Panc1 (cell line): ENCODE measurements at regions not wholly inside any gene's neighbourhood (a gene's known extent, or its start where the extent isn't known, plus 50 kb on each side); places are given as distances from the start of the nearest gene placed in this dataset.

Source experiments
- ATAC-seq: fragments of 200-7000 bp; cut with Tn5 transposase; 2 replicates; pipeline ENCODE4 v1.9.1; 2020; ENCODE audit warnings: mild to moderate bottlenecking, moderate library complexity
- BruUV-seq: library from RNA; stranded (reverse); fragments of 400-500 nt; replicated peaks from 2 replicates; lab custom pipeline; 2021; lab: Mats Ljungman, UMichigan
- CTCF ChIA-PET: fragments of 300-600 bp; sonication (Branson Sonifier 250); formaldehyde crosslinking; loops from one replicate; lab custom pipeline; 2022; ENCODE audit warnings: antibody characterized with exemption; lab: Charles Lee
- POLR2A ChIA-PET: fragments of 300-600 bp; sonication (Branson Sonifier 250); formaldehyde crosslinking; loops from one replicate; lab custom pipeline; 2022; ENCODE audit warnings: antibody characterized with exemption; lab: Charles Lee
- DNase-seq: peaks from one replicate; pipeline ENCODE4 v3.0.0-alpha.2; 2010; ENCODE audit warnings: low read depth, low spot score
- H3K27ac ChIP-seq: 2 replicates; pipeline ENCODE4 v1.5.1; 2011; ENCODE audit warnings: mild to moderate bottlenecking, low read length, inconsistent platforms
- H3K27me3 ChIP-seq: fragments of 200-500 bp; sonication (Bioruptor generic); 2 replicates; pipeline ENCODE4 v1.6.0; 2014; ENCODE audit warnings: low read length, inconsistent platforms; ENCODE audit not compliant: control insufficient read depth, insufficient read depth
- H3K36me3 ChIP-seq: fragments of 200-500 bp; sonication (Bioruptor generic); 2 replicates; pipeline ENCODE4 v1.5.1; 2014; ENCODE audit warnings: inconsistent platforms, mild to moderate bottlenecking, low read length, moderate library complexity; ENCODE audit not compliant: control insufficient read depth, insufficient read depth
- H3K4me1 ChIP-seq: 2 replicates; pipeline ENCODE4 v1.5.1; 2011; ENCODE audit warnings: inconsistent platforms, mild to moderate bottlenecking, low read length, moderate library complexity; ENCODE audit not compliant: control insufficient read depth, insufficient read depth
- H3K4me3 ChIP-seq, 2 experiments: 2 replicates each; pipeline ENCODE4 v1.5.1; 2011 to 2012; ENCODE audit warnings: low read depth in 2 of 2, low read length in 2 of 2, mild to moderate bottlenecking in 2 of 2, inconsistent platforms in 1 of 2, moderate library complexity in 1 of 2
- H3K9me3 ChIP-seq: fragments of 200-500 bp; sonication (Bioruptor generic); 2 replicates; pipeline ENCODE4 v1.5.1; 2014; ENCODE audit warnings: low read depth, mild to moderate bottlenecking, inconsistent platforms, low read length, moderate library complexity; ENCODE audit not compliant: control insufficient read depth, insufficient read depth
- CTCF ChIP-seq: fragments of 450-650 bp; IDR thresholded peaks from 2 replicates; pipeline ENCODE4 v1.5.1; 2017; ENCODE audit warnings: mild to moderate bottlenecking
- POLR2AphosphoS5 ChIP-seq: IDR thresholded peaks from 2 replicates; pipeline ENCODE4 v1.6.1; 2012; ENCODE audit warnings: mild to moderate bottlenecking, low read depth, low read length, moderate library complexity
- REST ChIP-seq, 2 experiments: IDR thresholded peaks; 2 replicates each; pipeline ENCODE4 v1.6.1; 2011 to 2012; ENCODE audit warnings: low read depth in 2 of 2, control low read depth in 1 of 2, low read length in 1 of 2, mild to moderate bottlenecking in 1 of 2, moderate library complexity in 1 of 2; ENCODE audit not compliant: insufficient read depth in 1 of 2
- SIN3A ChIP-seq: IDR thresholded peaks from 2 replicates; pipeline ENCODE4 v1.6.1; 2012; ENCODE audit warnings: low read depth, mild to moderate bottlenecking, low read length, moderate library complexity, borderline replicate concordance; ENCODE audit not compliant: insufficient read depth
- TCF7L2 ChIP-seq: IDR thresholded peaks from 2 replicates; pipeline ENCODE4 v1.6.1; 2011; ENCODE audit warnings: mild to moderate bottlenecking, low read depth, low read length, inconsistent platforms
- in situ Hi-C: cut with HindIII; loops from 2 replicates; pipeline ENCODE4 v1.10.0; 2016; ENCODE audit warnings: low sequenced_read_pairs, low pct_unique_long_range_greater_than_20kb
- intact Hi-C: fragments of 100-400 bp; cut with micrococcal nuclease; formaldehyde crosslinking; loops from one replicate; pipeline ENCODE4 v1.10.0; 2022; ENCODE audit not compliant: unreplicated experiment

GRCh38 chr6:99013661-99014060, 65.9 kb upstream of the FBXL4 start:
- TF ChIP-seq CTCF: no peak
- TF ChIP-seq POLR2AphosphoS5: no peak
- TF ChIP-seq REST (IDR thresholded peaks at IDR 0.05; ENCODE audit: insufficient read depth in 1 of 2, low read depth in 2 of 2, low read length in 1 of 2): no peak
- TF ChIP-seq SIN3A: no peak
- no peak for TF ChIP-seq TCF7L2
- ATAC-seq: no peak
- no TSS peak for BruUV-seq
- Histone ChIP-seq H3K4me1 (no peaks in the 10 kb centered on the region), H3K27ac (no peak overlapping the region), H3K27me3 (peaks cover 5% of the 10 kb centered on the region; the same call in 1 of the 2 replicates), H3K36me3 (no peaks in the 10 kb centered on the region), H3K9me3 (no peaks in the 10 kb centered on the region), H3K4me3 (no peak overlapping the region)
- no peak for DNase-seq
- ChIA-PET POLR2A (no interaction called here), CTCF (no interaction called here)
- in situ Hi-C loops (no loop called here), intact Hi-C loops (no loop called here)

GRCh38 chr6:99013145-99013544, 65.4 kb upstream of the FBXL4 start:
- POLR2A ChIA-PET: no interaction called here
- in situ Hi-C loops: no loop called here
- no peaks in the 10 kb centered on the region for H3K36me3 ChIP-seq
- TF ChIP-seq POLR2AphosphoS5: no peak
- TF ChIP-seq CTCF: no peak
- TF ChIP-seq REST (IDR thresholded peaks at IDR 0.05; ENCODE audit: insufficient read depth in 1 of 2, low read depth in 2 of 2, low read length in 1 of 2): no peak
- TF ChIP-seq TCF7L2: no peak
- no peak for TF ChIP-seq SIN3A
- DNase-seq (no peak), ATAC-seq (no peak)
- intact Hi-C loops: no loop called here
- no peaks in the 10 kb centered on the region for H3K4me1 ChIP-seq
- no peaks in the 10 kb centered on the region for H3K9me3 ChIP-seq
- CTCF ChIA-PET: no interaction called here
- peaks cover 5% of the 10 kb centered on the region; the same call in 1 of the 2 replicates for H3K27me3 ChIP-seq
- H3K4me3 ChIP-seq: no peak overlapping the region
- no peak overlapping the region for H3K27ac ChIP-seq
- BruUV-seq: no TSS peak
